ENCODE measurements at regions not wholly inside any gene's neighbourhood (a gene's known extent, or its start where the extent isn't known, plus 50 kb on each side); places are given as distances from the start of the nearest gene placed in this dataset.

DNA sequence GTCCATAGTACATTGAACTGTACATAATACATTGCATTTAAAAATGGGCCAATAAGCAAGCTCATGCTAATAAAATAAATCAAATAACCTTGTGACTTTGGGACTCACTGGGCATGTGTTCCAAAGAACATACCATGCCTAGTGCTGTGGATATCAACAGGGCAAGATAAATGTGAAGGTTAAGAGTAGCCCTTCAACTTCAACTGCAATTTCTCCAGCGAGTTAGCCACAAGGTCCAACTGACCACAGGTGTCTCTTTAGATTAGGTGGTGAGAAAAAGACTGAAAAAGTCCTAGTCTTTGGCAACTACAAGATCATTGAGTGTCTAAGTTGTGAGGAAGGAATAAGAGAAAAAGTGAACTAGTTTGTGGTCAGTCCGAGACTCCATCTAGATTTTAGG lies 78.3 kb upstream of the ATP11B start:
- TF ChIP-seq, protein P1, sequence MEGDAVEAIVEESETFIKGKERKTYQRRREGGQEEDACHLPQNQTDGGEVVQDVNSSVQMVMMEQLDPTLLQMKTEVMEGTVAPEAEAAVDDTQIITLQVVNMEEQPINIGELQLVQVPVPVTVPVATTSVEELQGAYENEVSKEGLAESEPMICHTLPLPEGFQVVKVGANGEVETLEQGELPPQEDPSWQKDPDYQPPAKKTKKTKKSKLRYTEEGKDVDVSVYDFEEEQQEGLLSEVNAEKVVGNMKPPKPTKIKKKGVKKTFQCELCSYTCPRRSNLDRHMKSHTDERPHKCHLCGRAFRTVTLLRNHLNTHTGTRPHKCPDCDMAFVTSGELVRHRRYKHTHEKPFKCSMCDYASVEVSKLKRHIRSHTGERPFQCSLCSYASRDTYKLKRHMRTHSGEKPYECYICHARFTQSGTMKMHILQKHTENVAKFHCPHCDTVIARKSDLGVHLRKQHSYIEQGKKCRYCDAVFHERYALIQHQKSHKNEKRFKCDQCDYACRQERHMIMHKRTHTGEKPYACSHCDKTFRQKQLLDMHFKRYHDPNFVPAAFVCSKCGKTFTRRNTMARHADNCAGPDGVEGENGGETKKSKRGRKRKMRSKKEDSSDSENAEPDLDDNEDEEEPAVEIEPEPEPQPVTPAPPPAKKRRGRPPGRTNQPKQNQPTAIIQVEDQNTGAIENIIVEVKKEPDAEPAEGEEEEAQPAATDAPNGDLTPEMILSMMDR (IDR thresholded peaks at IDR 0.05; ENCODE audit: low read length): no peak
- no peak for TF ChIP-seq EZH2 (IDR thresholded peaks at IDR 0.05; ENCODE audit: borderline replicate concordance, low read length)

Measured in OCI-LY1 (cell line).